ENCODE measurements at regions not wholly inside any gene's neighbourhood (a gene's known extent, or its start where the extent isn't known, plus 50 kb on each side); places are given as distances from the start of the nearest gene placed in this dataset.
"Not testable (repeated sequence)": the region's sequence is repeated elsewhere in the genome, so short reads cannot be mapped to it uniquely, and the experiment has no call there.

DNA sequence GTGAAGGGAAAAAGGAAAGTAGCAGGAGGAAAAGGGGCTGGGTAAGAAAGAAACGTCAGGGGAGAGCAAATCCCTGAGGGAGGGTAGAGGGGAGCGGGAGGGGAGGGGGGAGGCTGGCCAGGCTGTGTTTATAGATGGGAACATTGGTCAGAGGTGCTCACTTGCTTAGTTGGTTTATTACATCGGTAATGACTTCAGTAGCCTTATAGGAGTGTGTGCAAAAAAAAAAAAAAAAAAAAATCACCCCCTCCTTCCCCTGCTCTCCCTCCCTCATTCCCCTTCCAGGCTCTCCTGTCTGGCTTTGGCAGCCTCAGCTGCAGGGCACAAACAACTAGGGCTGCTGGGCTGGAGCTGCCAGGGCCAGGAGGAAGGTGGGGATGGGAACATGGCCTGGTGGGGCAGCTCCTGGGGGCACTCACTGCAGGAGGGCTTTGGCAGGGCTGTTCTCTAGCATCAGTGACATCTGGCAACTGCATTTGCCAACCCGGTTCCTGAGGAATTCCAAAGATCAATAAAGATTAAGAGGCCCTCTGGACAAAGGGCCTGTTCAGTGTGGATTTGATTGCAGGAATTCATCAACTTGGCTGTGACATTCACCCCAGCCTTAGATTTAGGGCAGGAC is 334.5 kb upstream of the FRG2C start:
- no peaks in the 10 kb centered on the region for H3K9me3 ChIP-seq (ENCODE audit: control insufficient read depth, low read length)
- DNase-seq (no peak), ATAC-seq (ENCODE audit: low FRiP score) (no peak)
- whole genome bisulfite sequencing, 2 donors, result 38 to 54% methylated on average over 3 to 4 of the region's 4 CpGs
- intact Hi-C loops (cut with DNase I), result no loop called here
- H3K27ac ChIP-seq (ENCODE audit: low read depth in 1 of 2, low read length in 2 of 2), result no peak overlapping the region
- no peaks in the 10 kb centered on the region for H3K36me3 ChIP-seq (ENCODE audit: control insufficient read depth in 1 of 2, insufficient read depth in 2 of 2, low read length in 1 of 2)
- no peak overlapping the region for H3K4me3 ChIP-seq (ENCODE audit: low read length in 2 of 2)
- H3K4me1 ChIP-seq (ENCODE audit: control insufficient read depth in 1 of 2, insufficient read depth in 2 of 2, low read length in 2 of 2), result no peaks in the 10 kb centered on the region
- H3K27me3 ChIP-seq (ENCODE audit: control insufficient read depth in 1 of 2, insufficient read depth in 2 of 2, low read length in 1 of 2), result peaks cover 0 to 2% of the 10 kb centered on the region in 2 donors

DNA sequence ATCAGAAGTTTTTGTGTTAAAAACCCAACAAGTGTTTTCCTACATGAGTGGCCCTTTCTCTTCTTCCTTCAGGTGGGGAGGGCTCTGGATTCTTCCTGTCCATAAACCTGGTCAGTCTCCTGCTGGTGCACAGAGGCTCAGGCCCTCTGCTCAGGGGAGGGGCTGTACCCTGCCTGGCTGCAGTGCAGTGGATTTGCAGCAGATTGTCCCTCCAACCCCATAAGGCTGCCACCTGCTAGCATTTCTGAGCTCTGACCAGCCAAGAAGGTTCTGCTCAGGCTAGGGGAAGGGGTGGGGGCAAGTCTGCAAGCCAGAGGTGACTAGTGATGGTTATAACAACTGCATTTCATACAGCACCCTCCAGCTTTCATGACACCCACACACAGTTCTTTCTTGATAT is 333.7 kb upstream of the FRG2C start:
- H3K9me3 ChIP-seq (ENCODE audit: control insufficient read depth, low read length); intact Hi-C loops (cut with DNase I); DNase-seq: not testable (repeated sequence)

DNA sequence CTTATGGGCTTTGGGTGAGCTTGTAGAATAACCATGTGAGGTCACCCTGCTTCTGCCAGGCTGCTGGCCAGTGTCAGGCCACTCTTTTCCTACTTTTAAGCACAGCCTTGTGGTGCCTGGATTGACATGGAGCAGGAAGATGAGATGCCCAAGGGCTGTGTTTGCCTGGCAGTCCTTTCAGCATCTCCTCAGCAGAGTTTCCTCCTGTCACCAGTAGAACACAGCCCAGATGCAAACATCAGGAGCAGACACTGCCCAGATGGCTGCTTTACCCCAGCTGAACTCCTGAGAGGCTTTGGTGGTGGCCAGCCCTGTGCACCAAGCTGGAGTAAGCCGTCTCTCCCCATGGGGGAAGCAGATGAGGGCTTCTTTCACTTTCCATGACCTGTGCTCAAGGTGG is 332.0 kb upstream of the FRG2C start:
- ATAC-seq (ENCODE audit: low FRiP score); DNase-seq; H3K4me3 ChIP-seq (ENCODE audit: low read length in 2 of 2); H3K27ac ChIP-seq (ENCODE audit: low read depth in 1 of 2, low read length in 2 of 2); intact Hi-C loops (cut with DNase I); H3K9me3 ChIP-seq (ENCODE audit: control insufficient read depth, low read length); H3K36me3 ChIP-seq (ENCODE audit: control insufficient read depth in 1 of 2, insufficient read depth in 2 of 2, low read length in 1 of 2); H3K4me1 ChIP-seq (ENCODE audit: control insufficient read depth in 1 of 2, insufficient read depth in 2 of 2, low read length in 2 of 2); H3K27me3 ChIP-seq (ENCODE audit: control insufficient read depth in 1 of 2, insufficient read depth in 2 of 2, low read length in 1 of 2): not testable (repeated sequence)
- 62 to 77% methylated on average over 1 of the region's 1 CpG for WGBS, 2 donors

More for the DNA sequence above, 333.7 kb upstream of the FRG2C start:
- ATAC-seq (ENCODE audit: low FRiP score); H3K27ac ChIP-seq (ENCODE audit: low read depth in 1 of 2, low read length in 2 of 2); H3K36me3 ChIP-seq (ENCODE audit: control insufficient read depth in 1 of 2, insufficient read depth in 2 of 2, low read length in 1 of 2); H3K4me3 ChIP-seq (ENCODE audit: low read length in 2 of 2); H3K27me3 ChIP-seq (ENCODE audit: control insufficient read depth in 1 of 2, insufficient read depth in 2 of 2, low read length in 1 of 2); H3K4me1 ChIP-seq (ENCODE audit: control insufficient read depth in 1 of 2, insufficient read depth in 2 of 2, low read length in 2 of 2): not testable (repeated sequence)

DNA sequence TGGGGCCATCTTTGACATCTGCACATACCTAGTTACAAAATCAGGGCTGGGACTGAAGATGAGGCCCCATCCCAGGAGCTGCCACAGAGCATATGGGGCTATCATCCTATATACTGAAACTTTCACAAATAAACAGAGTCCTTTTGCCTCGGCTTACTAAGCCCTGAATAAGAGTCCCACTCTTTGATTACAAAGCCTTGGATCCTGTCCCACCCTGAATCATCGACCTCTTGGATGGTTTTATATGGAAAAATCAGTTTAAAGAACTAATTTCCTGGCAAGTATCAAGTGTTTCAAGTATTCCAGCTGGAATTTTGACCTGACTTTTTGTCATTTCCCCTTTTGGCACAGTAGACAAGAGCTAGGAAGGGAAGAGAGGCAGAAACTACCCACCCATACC is 331.3 kb upstream of the FRG2C start:
- H3K27me3 ChIP-seq (ENCODE audit: control insufficient read depth in 1 of 2, insufficient read depth in 2 of 2, low read length in 1 of 2), result no peaks in the 10 kb centered on the region
- no peaks in the 10 kb centered on the region for H3K4me1 ChIP-seq (ENCODE audit: control insufficient read depth in 1 of 2, insufficient read depth in 2 of 2, low read length in 2 of 2)
- DNase-seq (no peak), ATAC-seq (ENCODE audit: low FRiP score) (no peak)
- H3K4me3 ChIP-seq (ENCODE audit: low read length in 2 of 2), result no peak overlapping the region
- WGBS, 2 donors, result 5% methylated on average over 2 of the region's 2 CpGs
- H3K27ac ChIP-seq (ENCODE audit: low read depth in 1 of 2, low read length in 2 of 2), result no peak overlapping the region
- H3K36me3 ChIP-seq (ENCODE audit: control insufficient read depth in 1 of 2, insufficient read depth in 2 of 2, low read length in 1 of 2), result no peaks in the 10 kb centered on the region
- intact Hi-C loops (cut with DNase I), result no loop called here
- no peaks in the 10 kb centered on the region for H3K9me3 ChIP-seq (ENCODE audit: control insufficient read depth, low read length)

DNA sequence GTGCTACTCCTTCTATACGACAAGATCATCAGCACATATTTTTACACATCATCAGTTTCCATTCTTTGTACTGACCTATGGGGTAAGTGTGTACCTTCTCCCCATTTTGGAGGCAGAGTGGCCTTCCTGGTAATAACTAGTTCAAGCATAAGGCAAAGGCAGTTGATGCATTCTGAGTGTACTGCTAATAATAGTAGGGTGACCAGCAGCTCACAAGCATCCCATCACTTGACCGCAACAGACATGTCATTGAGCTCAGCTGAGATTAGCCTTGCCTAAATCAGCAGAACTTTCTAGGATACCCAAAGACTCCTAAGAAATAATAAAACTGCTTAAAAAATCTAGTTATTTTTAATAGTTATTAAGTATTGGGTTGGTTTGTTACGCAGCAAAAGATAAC is 329.8 kb upstream of the FRG2C start:
- Histone ChIP-seq H3K4me1 (ENCODE audit: control insufficient read depth in 1 of 2, insufficient read depth in 2 of 2, low read length in 2 of 2) (no peaks in the 10 kb centered on the region), H3K27ac (ENCODE audit: low read depth in 1 of 2, low read length in 2 of 2) (no peak overlapping the region), H3K4me3 (ENCODE audit: low read length in 2 of 2) (no peak overlapping the region), H3K27me3 (ENCODE audit: control insufficient read depth in 1 of 2, insufficient read depth in 2 of 2, low read length in 1 of 2) (no peaks in the 10 kb centered on the region), H3K36me3 (ENCODE audit: control insufficient read depth in 1 of 2, insufficient read depth in 2 of 2, low read length in 1 of 2) (no peaks in the 10 kb centered on the region), H3K9me3 (ENCODE audit: control insufficient read depth, low read length) (no peaks in the 10 kb centered on the region)
- ATAC-seq (ENCODE audit: low FRiP score) (no peak), DNase-seq (no peak)
- WGBS, 2 donors, result 93 to 96% methylated on average over 3 of the region's 3 CpGs
- intact Hi-C loops (cut with DNase I), result no loop called here

DNA sequence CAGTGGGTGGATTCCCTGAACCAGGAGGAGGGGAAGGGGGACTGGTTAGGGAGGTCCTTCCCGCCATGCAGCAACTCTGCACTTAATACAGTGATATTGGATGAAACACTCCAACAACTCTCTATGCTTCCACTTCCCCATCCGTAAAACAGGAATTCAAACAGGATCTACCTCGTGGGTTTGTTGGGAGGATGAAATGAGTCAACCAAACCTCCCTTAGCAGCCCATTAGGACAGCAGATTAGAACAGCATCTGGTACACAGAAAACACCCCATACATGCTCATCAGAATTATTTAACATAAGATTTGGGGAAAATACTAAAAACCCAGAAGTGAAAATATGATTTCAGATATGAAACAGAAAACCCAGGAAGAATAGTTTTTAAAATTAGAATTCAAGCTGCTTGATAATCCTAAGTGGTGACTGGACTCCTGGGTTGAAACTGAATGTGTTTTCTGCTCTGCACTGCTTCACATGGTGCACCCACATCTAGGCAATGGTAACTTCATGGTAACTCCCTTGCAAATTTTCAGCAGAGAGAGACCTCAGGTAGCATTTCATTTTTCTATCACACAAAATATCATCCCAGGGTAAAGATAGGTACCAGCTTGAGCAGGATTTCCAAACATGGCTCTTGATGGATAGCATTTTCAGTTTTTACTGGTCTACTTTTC is 326.8 kb upstream of the FRG2C start:
- H3K27ac ChIP-seq (ENCODE audit: low read depth in 1 of 2, low read length in 2 of 2), result no peak overlapping the region
- no peak for ATAC-seq (ENCODE audit: low FRiP score)
- 87 to 89% methylated on average over 3 of the region's 3 CpGs for WGBS, 2 donors
- no peak overlapping the region for H3K4me3 ChIP-seq (ENCODE audit: low read length in 2 of 2)
- no peaks in the 10 kb centered on the region for H3K27me3 ChIP-seq (ENCODE audit: control insufficient read depth in 1 of 2, insufficient read depth in 2 of 2, low read length in 1 of 2)
- no peak for DNase-seq
- H3K36me3 ChIP-seq (ENCODE audit: control insufficient read depth in 1 of 2, insufficient read depth in 2 of 2, low read length in 1 of 2), result no peaks in the 10 kb centered on the region
- H3K4me1 ChIP-seq (ENCODE audit: control insufficient read depth in 1 of 2, insufficient read depth in 2 of 2, low read length in 2 of 2), result peaks cover 0 to 3% of the 10 kb centered on the region in 2 donors
- intact Hi-C loops (cut with DNase I), result no loop called here
- H3K9me3 ChIP-seq (ENCODE audit: control insufficient read depth, low read length), result no peaks in the 10 kb centered on the region

DNA sequence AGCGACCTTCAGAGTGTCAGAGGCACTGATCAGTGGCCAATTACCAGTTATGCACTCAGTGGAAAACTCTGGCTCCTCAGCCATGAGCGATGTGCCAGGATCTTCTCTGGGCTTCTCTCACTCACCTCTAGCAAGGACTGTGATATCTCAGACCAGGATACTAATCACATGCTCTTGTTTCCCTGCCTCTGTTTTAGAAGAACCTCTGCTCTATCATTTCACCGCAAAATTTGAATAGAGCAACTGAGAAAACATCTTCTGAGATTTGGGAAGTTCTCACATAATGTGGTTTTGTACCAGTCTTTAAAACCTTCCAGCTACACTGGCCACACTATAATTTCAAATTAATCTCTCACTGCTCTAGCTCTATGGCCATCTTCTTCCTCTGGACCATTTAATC is 325.8 kb upstream of the FRG2C start:
- H3K9me3 ChIP-seq (ENCODE audit: control insufficient read depth, low read length), result no peaks in the 10 kb centered on the region
- intact Hi-C loops (cut with DNase I), result no loop called here
- peaks cover 0 to 3% of the 10 kb centered on the region in 2 donors for H3K4me1 ChIP-seq (ENCODE audit: control insufficient read depth in 1 of 2, insufficient read depth in 2 of 2, low read length in 2 of 2)
- H3K27ac ChIP-seq (ENCODE audit: low read depth in 1 of 2, low read length in 2 of 2), result no peak overlapping the region
- ATAC-seq (ENCODE audit: low FRiP score) (no peak), DNase-seq (no peak)
- no peaks in the 10 kb centered on the region for H3K27me3 ChIP-seq (ENCODE audit: control insufficient read depth in 1 of 2, insufficient read depth in 2 of 2, low read length in 1 of 2)
- no peak overlapping the region for H3K4me3 ChIP-seq (ENCODE audit: low read length in 2 of 2)
- WGBS, 2 donors, result 97 to 98% methylated on average over 3 of the region's 3 CpGs
- H3K36me3 ChIP-seq (ENCODE audit: control insufficient read depth in 1 of 2, insufficient read depth in 2 of 2, low read length in 1 of 2), result no peaks in the 10 kb centered on the region

DNA sequence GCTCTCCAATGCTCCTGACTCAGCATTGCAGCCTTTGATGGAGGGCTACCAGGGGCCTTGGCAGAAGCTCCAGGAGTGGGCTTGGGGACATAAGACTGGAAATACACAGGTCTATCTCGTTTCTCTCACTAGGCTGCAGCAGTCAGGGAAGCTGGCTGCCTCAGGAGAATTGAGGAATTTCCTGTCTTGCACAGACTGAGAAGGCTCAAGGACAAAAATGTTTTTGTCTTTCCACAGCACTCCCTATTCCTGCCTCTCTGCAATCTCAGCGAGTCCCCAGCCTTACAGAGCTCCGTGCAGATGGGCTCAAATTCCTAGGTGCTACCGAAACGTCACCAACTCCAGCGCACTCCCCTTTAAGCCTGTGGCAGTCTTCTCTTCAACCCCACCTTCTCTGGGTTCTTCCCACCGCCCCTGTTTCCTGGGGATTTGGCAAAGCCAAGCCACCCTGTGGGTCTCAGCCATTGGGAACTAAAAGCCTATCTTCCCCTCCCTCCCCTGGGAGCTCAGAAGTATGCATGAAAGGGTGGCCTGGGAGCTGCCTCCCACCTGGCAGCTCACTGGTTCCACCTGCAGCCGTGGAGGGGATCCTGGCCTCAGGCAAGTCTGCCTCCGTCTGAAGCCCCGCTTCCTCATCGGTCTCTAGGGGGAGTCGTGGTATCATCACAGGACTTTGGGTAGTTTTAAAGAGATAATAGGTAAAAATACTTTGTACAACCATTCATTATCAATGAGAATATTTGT is 322.6 kb upstream of the FRG2C start:
- no peaks in the 10 kb centered on the region for H3K27me3 ChIP-seq (ENCODE audit: control insufficient read depth in 1 of 2, insufficient read depth in 2 of 2, low read length in 1 of 2)
- ATAC-seq (ENCODE audit: low FRiP score) (peak; percentile 40), DNase-seq (no peak)
- intact Hi-C loops (cut with DNase I), result no loop called here
- H3K27ac ChIP-seq (ENCODE audit: low read depth in 1 of 2, low read length in 2 of 2), result no peak overlapping the region
- no peak overlapping the region for H3K4me3 ChIP-seq (ENCODE audit: low read length in 2 of 2)
- 36 to 38% methylated on average over 12 of the region's 12 CpGs for WGBS, 2 donors
- no peaks in the 10 kb centered on the region for H3K9me3 ChIP-seq (ENCODE audit: control insufficient read depth, low read length)
- H3K4me1 ChIP-seq (ENCODE audit: control insufficient read depth in 1 of 2, insufficient read depth in 2 of 2, low read length in 2 of 2), result peaks cover 0 to 3% of the 10 kb centered on the region in 2 donors
- H3K36me3 ChIP-seq (ENCODE audit: control insufficient read depth in 1 of 2, insufficient read depth in 2 of 2, low read length in 1 of 2), result no peaks in the 10 kb centered on the region

DNA sequence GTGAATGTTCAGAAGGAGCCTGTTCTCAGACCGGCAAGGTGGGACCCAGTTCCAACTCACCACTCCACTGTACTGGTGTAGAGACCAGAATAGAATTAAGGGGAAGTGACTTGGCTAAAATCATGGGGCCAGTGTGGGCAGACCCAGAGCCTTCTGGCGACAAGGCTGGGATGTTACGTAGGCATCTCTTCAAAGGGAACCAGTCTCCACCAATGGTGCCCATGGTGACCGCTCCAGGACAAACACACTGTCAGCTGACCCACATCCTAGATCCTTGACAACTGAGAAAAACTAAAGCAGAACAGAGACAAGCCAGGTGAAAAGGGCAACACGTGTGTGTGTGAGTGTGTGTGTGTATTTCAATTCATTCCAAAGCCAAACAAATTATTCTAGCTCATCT is 321.7 kb upstream of the FRG2C start:
- H3K36me3 ChIP-seq (ENCODE audit: control insufficient read depth in 1 of 2, insufficient read depth in 2 of 2, low read length in 1 of 2), result no peaks in the 10 kb centered on the region
- no peak for DNase-seq
- H3K4me1 ChIP-seq (ENCODE audit: control insufficient read depth in 1 of 2, insufficient read depth in 2 of 2, low read length in 2 of 2), result peaks cover 0 to 3% of the 10 kb centered on the region in 2 donors
- intact Hi-C loops (cut with DNase I), result no loop called here
- no peak for ATAC-seq (ENCODE audit: low FRiP score)
- H3K27me3 ChIP-seq (ENCODE audit: control insufficient read depth in 1 of 2, insufficient read depth in 2 of 2, low read length in 1 of 2), result no peaks in the 10 kb centered on the region
- no peak overlapping the region for H3K4me3 ChIP-seq (ENCODE audit: low read length in 2 of 2)
- WGBS, 2 donors, result 87 to 91% methylated on average over 4 to 5 of the region's 5 CpGs
- no peak overlapping the region for H3K27ac ChIP-seq (ENCODE audit: low read depth in 1 of 2, low read length in 2 of 2)
- no peaks in the 10 kb centered on the region for H3K9me3 ChIP-seq (ENCODE audit: control insufficient read depth, low read length)

Data from aorta (tissue), 5 donors.